CD4-positive, alpha-beta T cell treated with Interleukin-15 for 4 hours (primary cell): ENCODE measurements at regions not wholly inside any gene's neighbourhood (a gene's known extent, or its start where the extent isn't known, plus 50 kb on each side); places are given as distances from the start of the nearest gene placed in this dataset.
"Not testable (repeated sequence)": the region's sequence is repeated elsewhere in the genome, so short reads cannot be mapped to it uniquely, and the experiment has no call there.

Experiments used
- DNase-seq: peaks from one replicate; pipeline ENCODE4 v3.0.0-alpha.2; 2020; ENCODE audit warnings: low spot score

- no peak for DNase-seq
Observed at GRCh38 chr2:8139668-8140200, 542.1 kb upstream of the ID2 start.

- no peak for DNase-seq
Observed at GRCh38 chr2:8141079-8141707, 540.7 kb upstream of the ID2 start.

DNA sequence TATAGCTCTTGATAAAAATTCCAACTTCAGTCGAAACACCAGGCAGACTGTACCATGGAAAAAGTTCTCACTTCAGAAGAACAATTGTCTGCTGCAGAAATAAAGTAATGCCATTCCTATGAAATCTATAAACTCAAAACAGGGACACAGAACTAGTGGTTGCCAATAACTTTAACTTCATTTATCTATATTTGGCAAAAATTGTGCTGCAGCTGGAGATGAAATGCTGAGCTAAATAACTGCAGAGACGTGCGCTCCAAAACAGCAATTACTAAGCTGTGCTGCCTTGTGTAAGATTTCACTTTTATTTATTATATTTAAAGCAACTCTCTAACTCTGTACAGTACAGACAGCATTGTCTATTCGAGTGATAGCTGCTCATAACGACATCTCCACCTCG is 540.1 kb upstream of the ID2 start:
- DNase-seq: no peak

DNA sequence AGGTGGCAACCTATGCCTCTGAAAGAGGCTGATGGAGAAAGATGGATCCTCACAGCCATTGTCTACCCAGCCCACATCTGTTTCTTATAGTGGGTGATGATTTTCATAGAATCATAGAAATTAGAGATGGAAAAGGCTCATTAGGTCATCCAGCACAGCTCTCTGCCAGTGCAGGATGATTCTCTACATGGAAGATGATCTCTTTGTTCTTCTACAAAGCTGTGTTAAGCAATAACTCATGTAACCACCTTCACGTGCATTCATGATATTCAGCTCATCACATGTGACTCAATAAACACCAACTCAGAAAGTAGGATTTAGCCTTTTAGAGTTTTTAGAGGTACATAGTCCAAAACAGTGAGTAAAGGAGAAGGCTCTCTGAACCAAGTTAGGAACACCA is 539.4 kb upstream of the ID2 start:
- no peak for DNase-seq

DNA sequence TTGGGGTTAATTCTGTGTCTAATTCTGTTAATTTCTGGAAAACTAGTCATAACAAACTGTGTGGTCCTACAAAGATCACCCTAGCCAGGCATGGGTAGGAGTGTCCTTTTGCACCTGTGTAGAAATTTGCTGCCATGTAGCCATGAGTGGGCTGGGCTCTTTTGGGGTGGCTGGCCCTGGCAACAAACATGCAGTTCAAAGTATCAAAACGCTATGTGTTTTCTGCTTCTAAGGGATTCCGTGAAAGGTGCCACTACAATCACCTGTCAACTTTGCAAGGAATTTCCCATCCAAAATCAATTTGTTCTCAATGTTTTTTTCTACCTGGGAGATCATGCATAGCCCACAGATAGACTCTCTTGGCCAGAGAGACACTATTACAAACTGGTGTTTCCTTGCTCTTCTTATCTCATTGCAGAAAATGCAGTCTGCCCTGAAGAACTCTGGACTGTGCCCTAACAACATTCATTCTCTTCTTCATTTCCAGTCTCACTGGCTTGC is 537.7 kb upstream of the ID2 start:
- DNase-seq: no peak

DNA sequence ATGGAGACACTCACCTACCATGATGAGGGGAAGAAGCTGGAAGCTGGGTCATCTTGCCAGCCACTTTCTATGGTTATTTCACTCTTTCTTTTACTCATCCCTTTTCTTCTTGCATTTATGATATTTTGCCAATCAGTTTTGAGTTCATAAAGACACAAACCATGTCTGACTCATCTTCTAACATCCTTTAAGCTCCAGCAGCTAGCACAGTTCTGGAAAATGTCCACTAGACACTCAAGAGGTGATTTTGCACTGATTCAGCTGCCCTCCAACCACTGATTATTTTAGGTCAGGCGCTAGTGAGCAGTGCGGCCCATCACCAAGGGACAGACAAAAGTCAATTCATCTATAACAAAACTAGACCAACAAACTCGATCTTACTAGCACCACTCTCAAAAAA is 537.1 kb upstream of the ID2 start:
- no peak for DNase-seq

DNA sequence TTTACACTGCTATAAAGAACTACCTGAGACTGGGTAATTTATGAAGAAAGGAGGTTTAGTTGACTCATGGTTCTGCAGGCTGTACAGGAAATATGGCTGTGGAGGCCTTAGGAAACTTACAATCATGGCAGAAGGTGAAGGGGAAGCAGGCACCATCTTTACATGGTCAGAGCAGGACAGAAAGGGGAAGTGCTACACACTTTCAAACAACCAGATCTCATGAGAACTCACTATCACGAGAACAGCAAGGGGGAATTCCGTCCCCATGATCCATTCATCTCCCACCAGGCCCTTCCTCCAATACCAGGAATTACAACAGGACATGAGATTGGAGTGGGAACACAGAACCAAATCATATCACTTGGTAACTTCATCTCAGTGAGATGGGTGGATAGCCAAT is 536.5 kb upstream of the ID2 start:
- DNase-seq: not testable (repeated sequence)

DNA sequence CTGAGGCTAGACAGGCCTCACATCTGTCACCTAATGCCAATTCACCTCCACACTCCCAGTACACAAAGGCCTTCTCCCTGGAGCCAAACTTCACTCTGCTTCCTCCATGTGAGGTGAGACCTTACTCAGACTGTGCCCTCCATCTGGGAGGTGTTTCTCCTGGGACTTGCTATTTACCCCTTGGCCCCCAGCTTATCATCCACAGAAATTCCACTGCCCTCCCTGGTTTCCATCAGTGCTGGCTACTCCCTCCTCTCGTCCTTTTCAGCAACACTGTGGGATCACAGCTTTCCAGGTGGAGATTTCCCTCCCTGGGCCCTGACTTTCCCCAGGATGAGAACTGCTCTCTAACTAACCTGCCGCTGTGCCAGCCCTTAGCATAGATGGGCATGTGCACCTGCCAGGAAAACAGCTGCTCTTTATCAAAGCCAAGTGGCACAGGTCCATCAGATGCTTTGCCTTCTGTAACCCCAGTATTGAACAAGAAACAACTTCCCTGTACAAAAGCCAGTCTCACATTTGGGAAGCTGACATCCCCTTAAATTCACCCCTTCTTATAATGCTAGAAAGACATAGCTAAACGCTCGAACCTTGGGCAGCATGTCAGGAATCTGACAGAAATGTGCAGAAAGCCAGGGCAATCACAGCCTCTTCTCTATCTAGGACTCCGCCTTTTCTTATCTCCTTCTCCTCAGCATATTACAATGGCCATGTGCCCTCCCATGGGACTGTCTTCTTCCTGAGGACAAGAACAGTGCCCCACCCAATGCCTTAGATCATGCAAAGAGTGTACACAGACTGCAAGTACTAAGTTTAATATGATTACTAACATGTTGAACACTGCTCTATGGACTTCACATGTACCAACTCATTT is 535.5 kb upstream of the ID2 start:
- no peak for DNase-seq

DNA sequence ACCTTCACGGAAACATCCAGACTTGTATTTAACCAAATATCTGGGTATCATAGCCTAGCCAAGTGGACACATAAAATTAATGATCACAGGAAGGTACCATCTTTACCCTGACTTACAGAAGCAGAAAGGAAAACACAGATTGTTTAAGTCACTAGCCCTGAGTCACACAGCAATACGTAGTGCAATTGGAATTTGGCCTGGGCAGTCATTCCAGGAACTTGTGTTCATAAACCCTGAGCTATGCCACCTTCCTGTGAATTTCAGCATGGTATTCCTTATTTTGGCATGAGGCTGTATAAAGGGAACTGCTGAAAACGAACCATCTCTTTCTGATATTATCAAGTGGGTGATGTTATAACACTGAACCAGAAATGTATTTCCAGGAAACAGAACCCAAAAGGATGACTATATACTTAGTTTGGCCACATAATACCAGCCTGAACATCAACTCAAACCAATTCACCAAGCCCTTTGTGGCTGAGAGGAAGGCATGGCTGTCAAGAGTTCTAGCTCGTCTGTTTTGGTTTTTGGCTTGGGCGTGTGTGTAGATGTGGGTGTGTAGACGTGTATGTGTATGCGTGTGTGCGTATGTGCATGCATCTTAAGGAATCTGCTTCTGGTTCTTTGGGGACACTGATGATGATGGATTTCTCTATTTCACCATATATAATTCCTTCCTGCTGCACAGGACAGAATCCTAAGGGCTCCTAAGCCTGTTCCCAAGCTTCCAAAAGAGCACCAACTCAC is 533.4 kb upstream of the ID2 start:
- DNase-seq: no peak

DNA sequence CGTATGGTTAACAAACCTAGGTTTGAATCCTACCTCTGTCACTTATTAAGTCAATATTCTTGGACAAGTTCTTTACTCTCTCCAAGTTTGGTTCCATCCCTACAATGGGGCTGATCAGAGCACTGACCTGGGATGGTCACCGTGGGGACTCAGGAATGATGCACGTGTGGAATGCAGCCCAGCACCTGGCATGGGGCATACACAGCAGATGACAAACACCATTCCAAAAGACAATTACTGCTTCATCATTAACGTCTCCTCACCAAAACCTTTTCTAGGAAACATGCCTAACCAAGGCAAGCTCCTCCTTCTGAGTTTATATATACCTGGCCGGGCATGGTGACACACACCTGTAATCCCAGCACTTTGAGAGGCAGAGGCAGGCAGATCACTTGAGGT is 532.9 kb upstream of the ID2 start:
- no peak for DNase-seq

- DNase-seq: no peak
Observed at GRCh38 chr2:8149985-8150539, 531.8 kb upstream of the ID2 start.

DNA sequence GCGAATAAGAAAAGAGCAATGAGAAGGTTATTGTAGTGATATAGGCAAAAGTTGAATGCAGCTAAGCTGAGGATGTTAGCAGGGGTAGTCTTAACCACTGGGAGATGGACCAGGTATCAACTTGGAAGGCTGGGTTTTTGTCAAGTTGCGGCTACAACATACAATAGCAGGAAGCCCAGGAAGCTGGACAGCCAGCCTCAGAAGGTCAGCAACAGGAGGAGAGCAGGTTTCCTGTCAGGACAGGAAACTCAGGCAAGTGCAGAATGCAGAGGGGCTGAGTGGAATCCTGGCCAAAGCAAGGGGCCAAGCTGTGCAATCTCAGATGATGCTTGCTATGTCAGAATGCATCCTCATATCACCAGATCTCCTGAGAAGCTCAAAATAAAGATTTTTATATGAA is 530.0 kb upstream of the ID2 start:
- no peak for DNase-seq

GRCh38 chr2:8152392-8153257 is 529.2 kb upstream of the ID2 start:
- DNase-seq: no peak

DNA sequence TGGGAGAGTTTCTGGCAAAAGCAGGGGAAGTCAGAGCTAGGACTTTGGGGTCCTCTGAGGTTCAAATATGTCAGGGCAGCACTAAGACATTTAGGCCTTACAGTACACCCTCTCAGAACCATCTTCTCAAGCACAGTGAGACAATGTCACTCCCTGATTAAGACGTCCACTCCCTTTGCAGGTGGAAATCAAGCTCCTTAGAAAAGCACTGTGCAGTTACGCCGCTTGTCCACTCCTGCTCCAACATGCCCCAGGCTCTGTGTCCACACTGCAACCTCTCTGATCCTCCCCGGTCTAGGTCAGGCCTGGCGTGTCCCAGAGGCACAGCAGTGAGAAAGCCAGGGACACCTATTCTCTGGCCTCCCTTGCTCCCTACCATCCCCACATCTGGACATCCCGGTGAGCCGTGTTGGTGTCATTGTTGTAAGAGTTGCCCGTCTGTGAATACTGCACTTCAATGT is 528.6 kb upstream of the ID2 start:
- no peak for DNase-seq

DNA sequence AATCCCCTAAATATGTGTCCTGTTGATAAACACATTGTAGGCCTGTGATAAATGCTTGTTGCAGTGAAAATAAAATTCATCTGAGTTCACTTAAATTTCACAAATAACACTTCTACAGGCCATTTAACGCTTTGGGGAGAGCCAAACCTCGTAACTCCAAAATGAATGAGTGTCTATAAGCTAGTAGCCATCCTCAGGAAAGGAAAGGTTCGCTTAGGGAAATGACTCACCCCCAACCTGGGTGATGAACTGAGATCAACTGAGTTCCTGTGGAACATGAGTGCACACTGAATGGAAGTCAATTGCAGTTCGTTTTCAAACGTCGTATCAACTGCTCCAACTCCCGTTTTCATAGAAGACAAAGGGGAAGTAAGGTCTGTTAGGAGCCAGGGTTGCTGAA is 527.6 kb upstream of the ID2 start:
- no peak for DNase-seq

GRCh38 chr2:8154936-8155335 is 526.9 kb upstream of the ID2 start:
- DNase-seq: no peak

DNA sequence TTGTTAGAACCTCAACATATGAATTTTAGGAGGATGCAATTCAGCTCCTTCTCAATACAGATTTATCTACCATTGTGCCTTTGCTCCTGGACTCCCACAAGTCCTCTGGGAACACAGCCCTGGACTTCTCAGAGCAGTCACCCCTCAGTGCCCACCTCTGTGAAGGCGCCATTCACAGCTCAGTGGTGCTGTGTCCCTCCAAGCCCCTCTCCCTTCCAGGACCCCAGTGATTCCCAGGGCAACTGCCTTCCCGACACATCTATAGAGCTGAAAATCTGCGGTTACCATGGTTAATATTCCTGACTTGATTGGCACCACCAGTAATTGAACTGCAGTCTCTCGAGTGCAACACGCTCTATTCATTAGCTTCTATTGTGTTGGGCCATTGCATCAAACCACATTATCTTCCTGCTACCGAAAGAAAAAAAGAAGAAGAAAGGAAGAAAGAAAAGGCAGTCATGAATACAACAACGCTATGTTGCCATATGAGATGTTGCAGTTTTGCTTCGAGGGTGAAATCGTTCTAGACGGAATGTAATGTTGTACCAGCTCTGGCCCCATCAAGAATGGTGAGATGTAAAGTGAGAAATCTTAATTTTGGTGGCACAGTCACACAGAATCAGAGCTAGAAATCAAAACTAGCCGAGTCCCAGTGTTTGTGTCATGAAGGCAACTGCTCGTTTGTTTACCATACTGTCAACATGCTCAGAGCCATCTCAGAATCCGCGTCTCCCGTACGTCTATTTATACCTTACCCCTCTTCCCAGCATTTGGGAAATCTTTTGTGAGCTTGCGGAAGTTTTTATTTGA is 524.0 kb upstream of the ID2 start:
- no peak for DNase-seq

- DNase-seq: no peak
Observed at GRCh38 chr2:8158711-8159110, 523.1 kb upstream of the ID2 start.

DNA sequence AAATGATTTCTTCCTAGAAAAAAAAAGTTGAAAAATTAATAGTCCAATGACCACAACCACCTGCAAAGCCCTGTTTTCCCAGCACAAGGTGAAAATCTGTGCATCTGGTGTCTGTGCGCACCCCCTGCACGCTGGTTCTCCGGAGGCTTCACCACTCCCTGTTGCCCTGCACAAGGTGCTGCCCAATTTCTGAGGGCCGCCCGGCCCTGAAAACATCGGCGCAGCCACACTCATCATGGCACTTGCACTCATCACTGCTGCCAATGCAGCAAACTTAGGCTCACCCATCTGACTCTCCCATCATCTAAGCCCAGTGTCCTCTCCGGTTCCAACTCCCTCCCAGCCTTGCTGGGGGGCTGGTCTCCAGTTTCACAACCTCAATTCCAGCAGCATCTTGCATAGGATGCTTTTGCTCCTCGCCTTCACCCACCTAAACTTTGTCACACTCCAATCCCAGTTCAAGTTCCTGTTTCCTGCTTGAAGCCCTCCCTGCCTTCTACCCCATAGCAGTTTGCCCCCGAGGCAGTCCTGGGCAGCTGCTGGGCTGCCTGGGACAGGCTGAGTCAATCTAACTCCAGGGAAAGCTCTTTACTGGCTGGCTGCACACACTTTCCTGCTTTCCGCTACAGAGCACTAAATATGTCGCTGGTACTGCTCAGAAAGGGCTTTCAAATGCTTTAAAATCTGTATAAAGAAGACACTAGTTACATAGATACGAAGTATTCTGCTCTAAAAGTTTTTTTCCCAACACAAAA is 522.5 kb upstream of the ID2 start:
- no peak for DNase-seq
